Fibroblast of mammary gland (primary cell): ENCODE measurements at regions not wholly inside any gene's neighbourhood (a gene's known extent, or its start where the extent isn't known, plus 50 kb on each side); places are given as distances from the start of the nearest gene placed in this dataset.
"Not testable (repeated sequence)": the region's sequence is repeated elsewhere in the genome, so short reads cannot be mapped to it uniquely, and the experiment has no call there.

Source experiments
- DNase-seq: peaks from one replicate; pipeline ENCODE4 v3.0.0-alpha.2; 2010; ENCODE audit warnings: low read depth
- H3K4me3 ChIP-seq: 2 replicates; pipeline ENCODE4 v1.5.1; 2011; ENCODE audit warnings: low read depth, mild to moderate bottlenecking, low read length, moderate library complexity; ENCODE audit not compliant: control insufficient read depth
- TF ChIP-seq, protein P1 (sequence below): conservative IDR thresholded peaks from 2 replicates; pipeline ENCODE4 v1.5.1; 2011; ENCODE audit warnings: low read depth, low read length, inconsistent platforms; ENCODE audit not compliant: control insufficient read depth, insufficient read depth

GRCh38 chr3:147162743-147163142 lies 243.6 kb downstream of the ZIC4 start:
- DNase-seq = no peak
- TF ChIP-seq, protein P1, sequence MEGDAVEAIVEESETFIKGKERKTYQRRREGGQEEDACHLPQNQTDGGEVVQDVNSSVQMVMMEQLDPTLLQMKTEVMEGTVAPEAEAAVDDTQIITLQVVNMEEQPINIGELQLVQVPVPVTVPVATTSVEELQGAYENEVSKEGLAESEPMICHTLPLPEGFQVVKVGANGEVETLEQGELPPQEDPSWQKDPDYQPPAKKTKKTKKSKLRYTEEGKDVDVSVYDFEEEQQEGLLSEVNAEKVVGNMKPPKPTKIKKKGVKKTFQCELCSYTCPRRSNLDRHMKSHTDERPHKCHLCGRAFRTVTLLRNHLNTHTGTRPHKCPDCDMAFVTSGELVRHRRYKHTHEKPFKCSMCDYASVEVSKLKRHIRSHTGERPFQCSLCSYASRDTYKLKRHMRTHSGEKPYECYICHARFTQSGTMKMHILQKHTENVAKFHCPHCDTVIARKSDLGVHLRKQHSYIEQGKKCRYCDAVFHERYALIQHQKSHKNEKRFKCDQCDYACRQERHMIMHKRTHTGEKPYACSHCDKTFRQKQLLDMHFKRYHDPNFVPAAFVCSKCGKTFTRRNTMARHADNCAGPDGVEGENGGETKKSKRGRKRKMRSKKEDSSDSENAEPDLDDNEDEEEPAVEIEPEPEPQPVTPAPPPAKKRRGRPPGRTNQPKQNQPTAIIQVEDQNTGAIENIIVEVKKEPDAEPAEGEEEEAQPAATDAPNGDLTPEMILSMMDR = no peak
- no peak overlapping the region for H3K4me3 ChIP-seq

- TF ChIP-seq, protein P1 = no peak
- DNase-seq = no peak
- H3K4me3 ChIP-seq = no peak overlapping the region
Measured at GRCh38 chr3:147161833-147162232, 244.5 kb downstream of the ZIC4 start.

DNA sequence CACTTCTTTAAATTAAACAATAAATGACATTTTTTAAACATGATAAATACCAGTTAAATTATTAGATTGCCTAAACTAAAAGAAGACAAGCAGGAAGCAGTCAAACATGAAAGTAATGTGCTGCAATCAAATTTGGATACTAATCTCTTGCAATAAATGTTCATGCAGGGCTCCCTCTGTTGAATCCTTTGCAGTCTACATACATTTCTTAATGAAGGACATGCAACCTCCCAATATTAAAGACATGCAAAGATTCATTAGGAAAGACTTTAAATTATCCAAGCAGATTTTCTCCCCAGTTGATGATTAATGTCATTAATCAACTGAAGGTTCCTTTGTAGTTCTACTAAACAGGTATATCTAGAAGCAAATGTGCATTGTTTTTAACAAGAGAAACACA lies 245.4 kb downstream of the ZIC4 start:
- no peak overlapping the region for H3K4me3 ChIP-seq
- TF ChIP-seq, protein P1 = no peak
- DNase-seq = no peak

GRCh38 chr3:147159141-147159540 lies 247.2 kb downstream of the ZIC4 start:
- TF ChIP-seq, protein P1 = no peak
- H3K4me3 ChIP-seq = no peak overlapping the region
- peak; percentile 8 for DNase-seq

DNA sequence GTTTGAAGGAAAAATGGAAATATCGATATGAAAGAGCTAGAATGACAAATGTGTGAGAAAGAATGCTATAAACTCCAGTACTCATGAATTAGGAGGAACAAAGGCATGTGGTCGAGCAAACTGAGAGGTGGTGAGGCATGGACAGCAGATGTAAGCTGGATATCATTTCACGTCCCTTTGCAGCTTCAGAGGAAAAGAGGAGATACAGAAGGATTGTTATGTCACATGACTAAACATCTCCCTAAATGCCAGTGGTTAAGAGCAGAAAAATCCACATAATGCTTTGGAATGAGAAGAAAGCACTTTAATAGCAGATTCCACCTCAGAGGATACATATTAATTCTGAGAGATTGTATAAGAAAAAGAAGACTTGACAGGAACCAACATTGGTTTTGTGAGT lies 248.7 kb downstream of the ZIC4 start:
- TF ChIP-seq, protein P1 = no peak
- no peak for DNase-seq
- H3K4me3 ChIP-seq = no peak overlapping the region

DNA sequence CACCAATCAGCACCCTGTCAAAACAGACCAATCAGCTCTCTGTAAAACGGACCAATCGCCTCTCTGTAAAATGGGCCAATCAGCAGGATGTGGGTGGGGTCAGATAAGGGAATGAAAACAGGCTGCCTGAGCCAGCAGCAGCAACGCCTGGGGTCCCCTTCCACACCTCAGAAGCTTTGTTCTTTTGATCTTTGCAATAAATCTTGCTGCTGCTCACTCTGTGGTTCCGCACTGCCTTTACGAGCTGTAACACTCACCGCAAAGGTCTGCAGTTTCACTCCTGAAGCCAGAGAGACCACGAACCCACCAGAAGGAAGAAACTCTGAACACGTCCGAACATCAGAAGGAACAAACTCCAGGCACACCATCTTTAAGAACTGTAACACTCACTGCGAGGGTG lies 251.4 kb downstream of the ZIC4 start:
- H3K4me3 ChIP-seq, DNase-seq: not testable (repeated sequence)

DNA sequence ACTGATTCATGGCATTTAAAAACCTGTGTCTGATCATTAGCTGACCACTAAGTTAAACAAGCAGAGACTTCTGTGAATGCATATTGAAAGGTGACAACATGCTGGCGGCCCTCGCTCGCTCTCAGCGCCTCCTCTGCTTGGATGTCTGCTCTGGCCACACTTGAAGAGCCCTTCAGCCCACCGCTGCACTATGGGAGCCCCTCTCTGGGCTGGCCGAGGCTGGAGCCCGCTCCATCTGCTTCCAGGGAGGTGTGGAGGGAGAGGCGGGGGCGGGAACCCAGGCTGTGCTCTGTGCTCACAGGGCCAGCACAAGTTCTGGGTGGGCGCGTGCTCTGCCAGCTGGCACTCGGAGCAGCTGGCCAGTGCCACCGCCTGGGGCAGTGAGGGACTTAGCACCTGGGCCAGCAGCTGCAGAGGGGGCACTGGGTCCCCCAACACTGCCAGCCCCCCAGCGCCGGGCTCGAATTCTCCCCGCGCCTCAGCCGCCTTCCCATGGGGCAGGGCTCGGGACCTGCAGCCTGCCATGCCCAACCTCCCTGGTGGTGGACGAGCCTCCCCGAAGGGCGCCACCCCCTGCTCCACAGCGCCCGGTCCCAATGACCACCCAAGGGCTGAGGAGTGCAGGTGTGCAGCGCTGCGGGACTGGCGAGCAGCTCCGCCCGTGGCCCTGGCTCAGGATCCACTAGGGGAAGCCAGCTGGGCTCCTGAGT lies 252.4 kb downstream of the ZIC4 start:
- H3K4me3 ChIP-seq = no peak overlapping the region
- TF ChIP-seq, protein P1 = no peak
- DNase-seq = no peak
